Stimulated activated CD8-positive, alpha-beta memory T cell treated with anti-CD3 and anti-CD28 coated beads, Interleukin-4, amount 100 ng/mL, for 1 hour (primary cell): ENCODE measurements at regions not wholly inside any gene's neighbourhood (a gene's known extent, or its start where the extent isn't known, plus 50 kb on each side); places are given as distances from the start of the nearest gene placed in this dataset.
"Not testable (repeated sequence)": the region's sequence is repeated elsewhere in the genome, so short reads cannot be mapped to it uniquely, and the experiment has no call there.

Source experiments
- DNase-seq, 2 donors: peaks; one replicate each; pipeline ENCODE4 v3.0.0-alpha.2; 2020; ENCODE audit warnings: low read depth in 2 of 2, low spot score in 1 of 2

- DNase-seq = no peak
These were observed 275.2 kb upstream of the EDA2R start for GRCh38 chrX:66914080-66914479.

- DNase-seq = no peak
These were observed 273.5 kb upstream of the EDA2R start for GRCh38 chrX:66912417-66912816.

- DNase-seq = no peak
These were observed 263.2 kb upstream of the EDA2R start for GRCh38 chrX:66902081-66902480.

- no peak for DNase-seq
These were observed 262.0 kb upstream of the EDA2R start for GRCh38 chrX:66900886-66901285.

GRCh38 chrX:66892004-66892403 is 253.1 kb upstream of the EDA2R start:
- DNase-seq = no peak

- DNase-seq = no peak
These were observed 250.5 kb upstream of the EDA2R start for GRCh38 chrX:66889418-66889817.

GRCh38 chrX:66882101-66882500 is 243.2 kb upstream of the EDA2R start:
- DNase-seq = no peak

- DNase-seq = no peak
These were observed 237.9 kb upstream of the EDA2R start for GRCh38 chrX:66876776-66877175.

- DNase-seq = no peak
These were observed 233.9 kb upstream of the EDA2R start for GRCh38 chrX:66872771-66873170.

- no peak for DNase-seq
These were observed 224.8 kb upstream of the EDA2R start for GRCh38 chrX:66863721-66864120.

- DNase-seq = no peak
These were observed 194.5 kb upstream of the EDA2R start for GRCh38 chrX:66833426-66833825.

- no peak for DNase-seq
These were observed 176.3 kb upstream of the EDA2R start for GRCh38 chrX:66815227-66815626.

GRCh38 chrX:66794514-66794913 is 155.6 kb upstream of the EDA2R start:
- not testable (repeated sequence) for DNase-seq

- DNase-seq = no peak
These were observed 127.4 kb upstream of the EDA2R start for GRCh38 chrX:66766318-66766717.

GRCh38 chrX:66760651-66761050 is 121.8 kb upstream of the EDA2R start:
- DNase-seq = no peak

GRCh38 chrX:66756717-66757116 is 117.8 kb upstream of the EDA2R start:
- DNase-seq = no peak

- DNase-seq = no peak
These were observed 112.4 kb upstream of the EDA2R start for GRCh38 chrX:66751136-66751782.

GRCh38 chrX:66744519-66744918 is 105.6 kb upstream of the EDA2R start:
- not testable (repeated sequence) for DNase-seq

- DNase-seq = no peak
These were observed 92.5 kb upstream of the EDA2R start for GRCh38 chrX:66731398-66731797.

GRCh38 chrX:66728818-66729271 is 90.0 kb upstream of the EDA2R start:
- peak; percentile 0 to 10 for DNase-seq

GRCh38 chrX:66717926-66718325 is 79.0 kb upstream of the EDA2R start:
- DNase-seq = no peak

GRCh38 chrX:66698273-66699204 is 59.7 kb upstream of the EDA2R start:
- no peak for DNase-seq
